Right forelimb (tissue), 1 donor: ENCODE measurements at regions not wholly inside any gene's neighbourhood (a gene's known extent, or its start where the extent isn't known, plus 50 kb on each side); places are given as distances from the start of the nearest gene placed in this dataset.

Experiments used
- DNase-seq: peaks from one replicate; pipeline ENCODE4 v3.0.0-alpha.2; 2018

- no peak for DNase-seq
These were observed 176.9 kb upstream of the GGTLC1 start for GRCh38 chr20:24165301-24166122.

DNA sequence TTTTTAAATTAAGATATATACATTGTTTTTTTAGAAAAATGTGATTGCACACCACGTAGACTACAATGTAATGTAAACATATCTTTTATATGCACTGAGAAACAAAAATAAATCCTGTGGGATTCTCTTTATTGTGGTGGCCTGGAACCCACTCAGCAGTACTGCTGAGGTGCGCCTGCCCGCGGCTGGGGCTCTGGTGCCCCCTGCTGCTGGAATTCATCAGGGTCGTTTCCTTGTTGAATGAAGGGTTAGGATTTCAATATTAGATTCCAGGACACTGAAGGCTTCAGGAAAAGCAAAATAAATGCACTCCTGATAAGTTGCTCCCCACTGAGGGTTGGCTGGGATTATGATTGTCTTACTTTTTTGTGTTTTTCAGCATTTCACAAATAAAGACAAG is 175.8 kb upstream of the GGTLC1 start:
- DNase-seq = no peak

DNA sequence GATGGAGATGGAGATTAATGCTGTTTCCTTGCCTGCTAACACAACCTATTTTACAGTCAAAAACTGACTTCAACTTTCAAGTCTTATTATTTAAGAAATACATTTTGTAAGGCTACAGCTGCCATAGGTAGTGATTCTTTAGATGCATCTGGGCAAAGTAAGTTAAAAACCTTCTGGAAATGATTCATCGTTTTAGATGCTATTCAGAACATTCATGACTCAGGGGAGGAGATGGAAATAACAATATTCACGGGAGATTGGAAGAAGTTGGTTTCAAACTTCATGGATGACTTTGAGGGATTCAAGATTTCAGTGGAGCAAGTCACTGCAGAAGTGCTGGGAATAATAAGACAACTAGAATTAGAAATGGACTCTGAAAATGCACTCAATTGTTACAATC is 174.9 kb upstream of the GGTLC1 start:
- DNase-seq = no peak

DNA sequence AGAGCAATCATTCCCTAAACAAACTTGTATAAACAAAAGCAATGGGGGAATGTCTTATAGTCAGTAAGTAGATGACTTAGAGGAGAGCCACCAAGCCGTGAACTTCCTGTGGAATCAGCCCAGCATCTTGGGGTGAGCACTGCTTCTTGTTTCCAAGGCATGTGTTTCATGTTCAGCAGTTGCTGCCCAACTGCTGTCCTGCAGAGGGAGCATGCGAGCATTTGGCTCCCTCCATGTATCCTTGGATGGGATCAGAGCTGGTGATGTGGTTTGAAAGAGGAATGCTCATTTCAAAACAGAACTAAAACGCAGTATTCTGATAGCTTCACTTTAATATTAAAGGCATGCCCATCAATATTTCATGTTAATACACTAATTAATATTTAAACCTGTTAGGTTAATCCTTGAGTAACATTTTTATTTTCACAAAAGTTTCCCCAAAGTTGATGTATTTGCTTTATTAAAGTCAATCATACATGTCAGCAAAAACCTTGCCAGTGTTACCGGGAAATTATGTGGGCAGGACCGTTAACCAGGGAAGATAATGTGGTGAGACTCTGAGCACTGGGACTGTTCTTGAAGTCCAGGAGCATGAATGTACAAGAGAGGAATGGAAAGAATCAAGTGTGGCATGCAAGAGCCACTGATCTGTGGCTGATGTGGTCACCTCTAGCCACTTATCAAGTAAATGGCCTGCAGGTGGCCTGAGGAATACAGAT is 172.1 kb upstream of the GGTLC1 start:
- peak; percentile 72 for DNase-seq

DNA sequence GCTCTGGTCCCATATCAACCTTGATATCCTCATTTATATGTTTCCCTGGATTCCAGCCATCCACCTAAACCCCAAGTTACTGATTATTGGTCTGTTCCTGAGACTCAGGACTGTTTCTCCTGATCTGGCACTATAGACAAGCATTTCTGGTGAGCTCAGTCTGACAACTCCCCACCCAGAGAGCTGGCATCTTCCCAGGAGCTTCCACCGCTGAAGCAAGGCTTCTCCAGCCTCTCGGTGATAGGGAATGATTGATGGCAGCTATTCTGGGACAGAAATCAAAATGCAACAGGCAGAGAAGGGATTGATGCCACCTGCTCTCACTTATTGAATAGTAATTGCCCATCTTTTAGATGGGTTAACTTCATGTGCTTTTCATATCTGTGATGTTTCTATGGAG is 169.7 kb upstream of the GGTLC1 start:
- no peak for DNase-seq

DNA sequence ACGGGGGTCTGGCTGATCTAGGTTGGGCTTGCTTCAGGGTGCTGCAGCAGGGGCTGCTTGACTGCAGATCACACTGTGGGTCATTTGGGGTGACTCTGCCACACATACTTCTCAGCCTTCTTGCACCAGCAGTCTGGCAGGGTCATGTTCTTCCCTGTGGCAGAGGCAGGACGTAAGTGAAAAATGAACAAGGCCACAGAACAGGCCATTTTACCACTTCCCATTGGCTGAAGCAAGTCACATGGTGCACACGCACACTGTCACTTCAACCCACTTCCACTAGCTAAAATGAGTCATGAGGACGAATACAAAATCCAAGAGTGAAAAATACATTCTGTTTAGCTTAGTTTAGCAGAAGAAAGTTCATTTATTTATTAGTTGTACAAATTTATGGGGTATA is 168.6 kb upstream of the GGTLC1 start:
- DNase-seq = no peak

GRCh38 chr20:24153101-24154040 is 164.8 kb upstream of the GGTLC1 start:
- DNase-seq = no peak

DNA sequence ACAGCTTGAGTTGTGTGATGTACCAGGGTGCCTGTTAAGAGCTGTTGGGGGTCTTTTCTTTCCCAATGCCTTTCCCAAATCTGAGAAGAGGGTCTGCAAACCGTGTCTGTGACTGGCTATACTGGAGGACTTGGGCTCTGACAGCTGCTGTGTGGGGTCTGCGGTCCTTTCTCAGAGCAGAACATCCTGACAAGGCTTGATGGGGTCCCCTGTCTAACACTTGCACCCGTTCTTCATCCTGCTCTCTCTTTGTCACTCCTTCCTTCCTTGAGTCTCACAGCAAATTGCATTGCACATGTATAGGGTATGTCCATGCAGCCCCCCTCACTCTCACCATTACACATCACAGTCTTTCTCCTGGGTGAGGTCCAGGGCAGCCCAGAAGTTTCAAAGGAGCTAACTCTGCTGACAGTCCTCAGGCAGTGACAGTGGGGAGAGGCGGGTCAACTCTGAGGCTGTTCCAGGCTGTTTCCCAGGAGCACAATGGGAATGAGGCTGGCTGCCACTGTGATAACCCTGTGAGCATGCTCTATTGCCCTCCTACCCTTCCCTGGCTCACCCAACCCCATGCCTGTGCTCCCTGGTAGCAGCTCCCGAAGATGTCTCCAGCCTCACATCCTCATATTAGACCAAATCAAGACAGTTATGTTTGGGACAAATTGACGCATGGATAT is 163.2 kb upstream of the GGTLC1 start:
- DNase-seq = no peak

DNA sequence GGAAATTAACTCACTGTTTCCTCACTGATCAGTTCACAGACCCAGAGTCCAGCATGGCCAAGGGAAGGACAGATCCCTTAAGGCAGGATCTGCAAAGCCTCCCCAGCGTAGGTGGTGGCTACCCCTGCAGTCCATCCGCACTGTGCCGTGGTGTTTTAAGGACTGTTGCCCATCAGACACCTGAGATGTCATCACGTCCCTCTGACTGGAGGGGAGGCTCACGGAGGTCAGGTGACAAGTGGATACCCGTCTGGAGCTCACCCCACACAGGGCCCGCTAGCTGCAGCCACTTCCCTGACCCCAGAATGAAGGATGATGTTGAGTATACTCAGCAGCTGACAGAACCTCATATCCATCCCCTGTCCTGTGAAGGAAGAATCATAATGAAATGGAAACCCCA is 161.8 kb upstream of the GGTLC1 start:
- DNase-seq = no peak

- no peak for DNase-seq
These were observed 161.3 kb upstream of the GGTLC1 start for GRCh38 chr20:24149881-24150307.

DNA sequence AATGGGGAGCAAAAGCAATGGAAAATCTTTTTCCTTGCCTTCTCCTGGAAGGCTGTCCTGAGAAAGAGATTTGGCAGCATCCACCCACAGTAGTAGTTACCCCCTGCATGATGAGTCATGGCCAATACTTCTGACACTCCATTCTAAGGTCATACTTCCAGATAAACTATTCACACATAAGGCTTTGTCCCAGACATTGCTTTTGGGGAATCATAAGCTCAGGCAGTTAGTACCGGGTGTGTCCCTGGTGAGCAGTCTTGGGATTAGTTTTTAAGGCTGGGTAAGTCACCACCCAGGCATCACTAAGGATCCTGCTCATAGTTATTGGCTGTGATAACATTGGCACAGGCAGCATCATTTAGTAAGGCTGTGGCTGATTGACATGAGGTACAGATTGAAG is 160.6 kb upstream of the GGTLC1 start:
- no peak for DNase-seq

DNA sequence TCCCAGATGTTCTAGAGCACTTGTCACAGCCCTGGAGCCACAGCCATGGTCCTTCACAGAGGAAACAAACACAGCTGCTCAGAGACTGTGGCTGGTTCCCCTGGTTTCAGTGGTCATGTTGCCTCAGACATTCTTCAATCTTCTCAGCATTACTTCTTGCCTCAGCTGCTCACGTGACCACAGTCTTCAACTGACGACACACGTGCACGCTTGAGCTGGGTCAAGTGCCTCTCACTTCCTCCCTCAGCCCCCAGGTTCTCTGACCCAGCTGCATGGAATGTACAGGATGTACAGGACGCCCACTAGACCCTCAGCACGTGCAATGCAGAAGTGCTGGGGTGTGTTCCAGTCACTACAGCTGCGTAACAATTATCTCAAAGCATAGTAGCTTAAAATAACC is 159.8 kb upstream of the GGTLC1 start:
- no peak for DNase-seq

- no peak for DNase-seq
These were observed 159.4 kb upstream of the GGTLC1 start for GRCh38 chr20:24147961-24148360.

DNA sequence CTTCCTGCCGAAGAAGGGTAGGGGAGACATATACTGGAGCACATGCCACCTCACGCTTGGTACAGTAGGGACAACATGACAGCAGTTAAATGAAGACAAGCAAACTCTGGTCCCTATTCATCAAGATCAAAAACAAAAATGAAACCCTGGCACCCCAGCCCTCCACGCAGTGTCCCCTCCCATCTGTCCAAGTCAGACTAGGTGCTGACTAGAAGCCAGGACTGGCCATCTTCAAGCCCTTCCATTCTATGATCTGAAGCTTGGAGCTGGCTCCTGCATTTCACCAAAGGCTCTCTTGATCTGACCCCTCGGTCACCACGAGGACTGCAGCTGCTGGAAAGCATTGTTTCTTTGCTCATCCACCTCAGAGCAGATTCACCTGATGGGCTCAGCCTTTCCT is 158.9 kb upstream of the GGTLC1 start:
- DNase-seq = no peak

GRCh38 chr20:24146231-24146634 is 157.7 kb upstream of the GGTLC1 start:
- no peak for DNase-seq

- DNase-seq = no peak
These were observed 155.8 kb upstream of the GGTLC1 start for GRCh38 chr20:24144371-24144770.

- no peak for DNase-seq
These were observed 152.5 kb upstream of the GGTLC1 start for GRCh38 chr20:24141111-24141510.

DNA sequence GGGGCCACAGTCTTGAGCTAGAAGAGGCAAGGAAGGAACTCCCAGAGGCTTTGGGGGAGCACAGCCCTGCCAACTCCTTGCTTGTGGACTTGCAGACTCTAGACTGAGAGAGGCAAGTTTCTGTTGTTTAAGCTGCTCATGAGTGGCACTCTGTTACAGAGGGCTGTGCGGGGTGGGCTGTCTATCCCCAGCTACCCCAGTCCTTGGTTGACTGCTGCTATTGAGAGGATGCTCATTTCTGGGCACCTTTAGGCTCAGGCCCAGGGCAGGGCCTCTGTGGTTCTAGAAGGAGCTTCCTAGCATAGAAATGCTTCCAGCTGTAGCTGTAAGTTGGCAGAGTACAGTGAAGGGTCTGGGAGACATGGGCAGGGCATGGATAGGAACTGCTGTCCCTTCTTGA is 151.3 kb upstream of the GGTLC1 start:
- no peak for DNase-seq

DNA sequence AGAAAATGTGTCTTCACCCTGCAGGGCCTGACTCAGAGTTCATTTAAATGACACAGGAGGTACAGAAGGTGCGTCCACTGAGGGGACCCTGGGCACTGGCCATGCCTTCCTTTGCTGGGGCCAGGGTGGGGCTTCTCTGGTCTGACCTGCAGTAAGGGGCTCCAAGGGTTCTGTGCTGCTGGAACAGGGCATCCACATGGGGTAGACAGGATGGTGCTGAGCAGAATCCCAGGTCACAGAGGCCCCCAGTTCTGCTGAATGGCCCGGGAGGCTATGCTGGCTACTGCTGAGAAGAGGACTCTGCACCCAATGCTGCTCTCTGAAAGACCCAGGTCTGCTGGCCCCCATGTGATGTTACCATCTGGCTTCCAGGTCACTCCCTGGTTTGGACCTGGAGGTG is 150.4 kb upstream of the GGTLC1 start:
- DNase-seq = no peak

DNA sequence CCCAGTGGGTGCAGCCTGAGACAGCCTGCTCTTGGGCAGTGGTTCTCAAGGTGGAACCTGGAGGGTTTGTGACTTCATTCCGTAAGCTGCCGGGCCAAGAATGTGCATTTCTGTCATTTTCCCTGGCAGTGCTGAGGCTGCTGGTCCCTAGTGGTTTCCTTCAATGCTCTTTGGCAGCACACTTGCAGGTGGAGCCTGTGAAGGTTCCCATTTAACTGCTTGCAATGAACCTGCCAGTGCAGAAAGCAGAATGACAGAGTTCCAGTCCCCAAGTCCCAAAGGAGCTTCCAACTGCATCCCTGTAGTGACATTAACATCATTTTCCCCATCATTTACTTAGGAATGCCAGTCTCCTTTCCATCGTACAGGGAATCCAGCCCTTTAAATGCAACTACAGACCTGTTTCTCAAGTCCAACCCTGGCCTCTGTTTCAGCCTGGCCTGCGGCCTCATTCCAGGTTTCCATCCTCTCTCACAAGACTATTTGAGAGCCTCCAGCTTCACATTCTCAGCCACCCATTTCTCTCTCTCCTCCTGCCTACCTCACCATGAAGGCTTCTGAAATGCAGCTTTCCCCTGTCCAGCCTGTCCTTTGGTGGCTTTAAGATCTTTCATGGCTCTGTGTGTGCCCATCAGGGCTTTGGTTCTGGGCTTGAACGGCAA is 149.7 kb upstream of the GGTLC1 start:
- no peak for DNase-seq

- DNase-seq = no peak
These were observed 148.2 kb upstream of the GGTLC1 start for GRCh38 chr20:24136659-24137246.

- no peak for DNase-seq
These were observed 147.2 kb upstream of the GGTLC1 start for GRCh38 chr20:24135781-24136180.
